ENCODE measurements at regions not wholly inside any gene's neighbourhood (a gene's known extent, or its start where the extent isn't known, plus 50 kb on each side); places are given as distances from the start of the nearest gene placed in this dataset.

DNA sequence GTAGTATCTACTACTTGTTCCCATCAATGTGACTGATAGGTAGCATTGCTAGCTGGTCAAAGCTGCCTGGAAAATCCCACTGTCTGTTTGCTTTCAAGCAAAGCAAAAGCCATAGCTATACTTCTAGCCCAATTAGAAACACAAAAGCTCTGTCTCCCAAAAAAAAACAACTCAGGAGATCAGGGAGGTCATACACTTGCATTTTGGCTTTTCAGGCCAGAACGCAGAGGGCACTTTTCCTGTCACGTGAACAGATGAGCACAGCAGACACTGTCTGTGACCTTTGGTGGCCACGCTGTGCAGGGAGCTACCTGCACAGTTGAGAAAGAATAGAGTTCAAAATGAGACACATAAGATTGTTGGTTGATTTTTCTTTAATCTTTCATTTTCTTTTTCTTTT, 441.7 kb upstream of the PDZRN3 start:
- TF ChIP-seq, protein P1, sequence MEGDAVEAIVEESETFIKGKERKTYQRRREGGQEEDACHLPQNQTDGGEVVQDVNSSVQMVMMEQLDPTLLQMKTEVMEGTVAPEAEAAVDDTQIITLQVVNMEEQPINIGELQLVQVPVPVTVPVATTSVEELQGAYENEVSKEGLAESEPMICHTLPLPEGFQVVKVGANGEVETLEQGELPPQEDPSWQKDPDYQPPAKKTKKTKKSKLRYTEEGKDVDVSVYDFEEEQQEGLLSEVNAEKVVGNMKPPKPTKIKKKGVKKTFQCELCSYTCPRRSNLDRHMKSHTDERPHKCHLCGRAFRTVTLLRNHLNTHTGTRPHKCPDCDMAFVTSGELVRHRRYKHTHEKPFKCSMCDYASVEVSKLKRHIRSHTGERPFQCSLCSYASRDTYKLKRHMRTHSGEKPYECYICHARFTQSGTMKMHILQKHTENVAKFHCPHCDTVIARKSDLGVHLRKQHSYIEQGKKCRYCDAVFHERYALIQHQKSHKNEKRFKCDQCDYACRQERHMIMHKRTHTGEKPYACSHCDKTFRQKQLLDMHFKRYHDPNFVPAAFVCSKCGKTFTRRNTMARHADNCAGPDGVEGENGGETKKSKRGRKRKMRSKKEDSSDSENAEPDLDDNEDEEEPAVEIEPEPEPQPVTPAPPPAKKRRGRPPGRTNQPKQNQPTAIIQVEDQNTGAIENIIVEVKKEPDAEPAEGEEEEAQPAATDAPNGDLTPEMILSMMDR (IDR thresholded peaks at IDR 0.05), result no peak
- TF ChIP-seq POLR2A (IDR thresholded peaks at IDR 0.05), result no peak

Data from Peyer's patch (tissue), 4 donors.